Liver (tissue), 7 donors: ENCODE measurements at regions not wholly inside any gene's neighbourhood (a gene's known extent, or its start where the extent isn't known, plus 50 kb on each side); places are given as distances from the start of the nearest gene placed in this dataset.

Experiments
- DNase-seq: peaks from one replicate; pipeline ENCODE4 v3.0.0-alpha.2; 2017; ENCODE audit warnings: low spot score
- H3K27ac ChIP-seq, 2 donors: one replicate each; pipeline ENCODE4 v1.7.0; 2013; ENCODE audit warnings: inconsistent platforms in 2 of 2, low read length in 2 of 2, control low read depth in 1 of 2, low read depth in 1 of 2, mild to moderate bottlenecking in 1 of 2
- H3K27me3 ChIP-seq, 4 donors: one replicate each; pipeline versions ENCODE4 v1.6.1 to v1.7.0; 2013; ENCODE audit warnings: low read length in 3 of 4, inconsistent platforms in 1 of 4, mild to moderate bottlenecking in 1 of 4, moderate library complexity in 1 of 4; ENCODE audit not compliant: control insufficient read depth in 4 of 4, insufficient read depth in 4 of 4
- H3K36me3 ChIP-seq, 4 donors: one replicate each; pipeline versions ENCODE4 v1.6.1 to v1.7.0; 2013; ENCODE audit warnings: low read length in 3 of 4, mild to moderate bottlenecking in 3 of 4, low read depth in 1 of 4, moderate library complexity in 1 of 4; ENCODE audit not compliant: control insufficient read depth in 4 of 4, insufficient read depth in 3 of 4
- H3K4me1 ChIP-seq, 4 donors: one replicate each; pipeline versions ENCODE4 v1.6.1 to v1.7.0; 2013; ENCODE audit warnings: low read length in 3 of 4, mild to moderate bottlenecking in 3 of 4, moderate library complexity in 1 of 4; ENCODE audit not compliant: control insufficient read depth in 4 of 4, insufficient read depth in 4 of 4
- H3K4me3 ChIP-seq, 3 donors: one replicate each; pipeline versions ENCODE4 v1.6.1 to v1.7.0; 2013; ENCODE audit warnings: low read length in 3 of 3, control low read depth in 1 of 3, low read depth in 1 of 3, mild to moderate bottlenecking in 1 of 3
- H3K9ac ChIP-seq, 2 donors: one replicate each; pipeline ENCODE4 v1.7.0; 2013; ENCODE audit warnings: low read length in 2 of 2, mild to moderate bottlenecking in 2 of 2, moderate library complexity in 2 of 2, control low read depth in 1 of 2, low read depth in 1 of 2
- H3K9me3 ChIP-seq, 4 donors: one replicate each; pipeline versions ENCODE4 v1.6.1 to v1.7.0; 2013; ENCODE audit warnings: low read length in 3 of 4; ENCODE audit not compliant: control insufficient read depth in 4 of 4
- ATF3 ChIP-seq: IDR thresholded peaks from 2 replicates; pipeline ENCODE4 v1.6.1; 2016; ENCODE audit warnings: antibody characterized with exemption
- EGR1 ChIP-seq, 2 donors: IDR thresholded peaks; 2 replicates each; pipeline ENCODE4 v1.6.1; 2016 to 2018; ENCODE audit warnings: antibody characterized with exemption in 2 of 2, low read depth in 2 of 2
- FOXA1 ChIP-seq: IDR thresholded peaks from 2 replicates; pipeline ENCODE4 v1.6.1; 2016; ENCODE audit warnings: antibody characterized with exemption
- FOXA2 ChIP-seq: IDR thresholded peaks from 2 replicates; pipeline ENCODE4 v1.6.1; 2016; ENCODE audit warnings: antibody characterized with exemption
- HNF4A ChIP-seq, 2 donors: conservative IDR thresholded peaks; 2 replicates each; pipeline ENCODE4 v1.6.1; 2016; ENCODE audit warnings: antibody characterized with exemption in 2 of 2, mild to moderate bottlenecking in 2 of 2
- HNF4G ChIP-seq: IDR thresholded peaks from 2 replicates; pipeline ENCODE4 v1.6.1; 2016; ENCODE audit warnings: antibody characterized with exemption
- JUND ChIP-seq, 2 donors: IDR thresholded peaks; 2 replicates each; pipeline ENCODE4 v1.6.1; 2016; ENCODE audit warnings: antibody characterized with exemption in 2 of 2
- MAX ChIP-seq: IDR thresholded peaks from 2 replicates; pipeline ENCODE4 v1.6.1; 2016; ENCODE audit warnings: antibody characterized with exemption
- NR2F2 ChIP-seq: IDR thresholded peaks from 2 replicates; pipeline ENCODE4 v1.6.1; 2016; ENCODE audit warnings: antibody characterized with exemption
- REST ChIP-seq: IDR thresholded peaks from 2 replicates; pipeline ENCODE4 v1.6.1; 2016; ENCODE audit warnings: antibody characterized with exemption, mild to moderate bottlenecking
- RXRA ChIP-seq, 2 donors: IDR thresholded peaks; 2 replicates each; pipeline ENCODE4 v1.6.1; 2017 to 2018; ENCODE audit warnings: antibody characterized with exemption in 2 of 2, mild to moderate bottlenecking in 1 of 2
- SP1 ChIP-seq: IDR thresholded peaks from 2 replicates; pipeline ENCODE4 v1.6.1; 2018; ENCODE audit warnings: antibody characterized with exemption, mild to moderate bottlenecking
- TAF1 ChIP-seq: conservative IDR thresholded peaks from 2 replicates; pipeline ENCODE4 v1.6.1; 2016; ENCODE audit warnings: antibody characterized with exemption, mild to moderate bottlenecking
- YY1 ChIP-seq: IDR thresholded peaks from 2 replicates; pipeline ENCODE4 v1.6.1; 2016; ENCODE audit warnings: antibody characterized with exemption, mild to moderate bottlenecking
- ZBTB33 ChIP-seq: IDR thresholded peaks from 2 replicates; pipeline ENCODE4 v1.6.1; 2016; ENCODE audit warnings: antibody characterized with exemption
- WGBS: extraction: QIAGEN DNeasy Blood & Tissue Kit; methylation state at CpG from one replicate; pipeline ENCODE4 v1.1.7; 2013; 5-methylcytosine and 5-hydroxymethylcytosine counted together
- donor health status: healthy.
- donor health status: healthy.
- donor health status: healthy.
- donor health status: healthy.

- no peak overlapping the region for H3K27ac ChIP-seq
- no peak overlapping the region for H3K9ac ChIP-seq
- DNase-seq = no peak
- no peaks in the 10 kb centered on the region for H3K36me3 ChIP-seq
- H3K4me3 ChIP-seq = no peak overlapping the region
- H3K4me1 ChIP-seq = no peaks in the 10 kb centered on the region
- TF ChIP-seq HNF4G (no peak), NR2F2 (no peak), HNF4A (conservative IDR thresholded peaks at IDR 0.05) (no peak), YY1 (no peak), EGR1 (IDR thresholded peaks at IDR 0.05; ENCODE audit: low read depth in 2 of 2) (no peak), FOXA1 (no peak)
- H3K27me3 ChIP-seq = no peaks in the 10 kb centered on the region
- WGBS = 84% methylated on average over 6 of the region's 6 CpGs
- H3K9me3 ChIP-seq = no peaks in the 10 kb centered on the region
Observed at GRCh38 chr14:51573607-51574006, 78.1 kb upstream of the FRMD6 start.

DNA sequence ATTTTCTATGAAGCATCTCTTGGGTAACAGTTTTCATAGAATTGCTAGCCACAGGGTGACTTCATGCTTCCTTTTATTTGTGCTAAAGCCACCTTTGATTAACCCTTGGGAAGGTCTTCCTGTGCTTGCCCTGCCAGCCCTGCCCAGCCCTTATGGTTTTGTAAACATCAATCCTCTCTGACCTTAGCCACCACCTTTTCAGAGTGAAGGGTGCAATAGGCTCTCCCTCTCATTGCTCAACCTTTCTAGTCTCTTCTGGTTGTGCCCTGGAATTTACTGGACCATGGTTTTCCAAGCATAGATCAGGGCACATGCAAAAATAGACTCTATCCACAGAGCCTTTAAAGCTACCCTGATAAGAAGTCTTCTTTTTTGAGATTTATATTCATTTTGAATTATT lies 77.7 kb upstream of the FRMD6 start:
- H3K36me3 ChIP-seq = no peaks in the 10 kb centered on the region
- no peaks in the 10 kb centered on the region for H3K4me1 ChIP-seq
- no peaks in the 10 kb centered on the region for H3K9me3 ChIP-seq
- H3K27ac ChIP-seq = no peak overlapping the region
- DNase-seq = no peak
- H3K4me3 ChIP-seq = no peak overlapping the region
- H3K27me3 ChIP-seq = no peaks in the 10 kb centered on the region
- no peak for TF ChIP-seq SP1
- no peak for TF ChIP-seq TAF1
- no peak for TF ChIP-seq JUND (IDR thresholded peaks at IDR 0.05)
- TF ChIP-seq ATF3 = no peak
- TF ChIP-seq HNF4A (conservative IDR thresholded peaks at IDR 0.05) = no peak
- no peak for TF ChIP-seq ZBTB33
- no peak for TF ChIP-seq FOXA2
- TF ChIP-seq REST = no peak
- TF ChIP-seq FOXA1 = no peak
- no peak for TF ChIP-seq MAX
- TF ChIP-seq YY1 = no peak
- TF ChIP-seq RXRA (IDR thresholded peaks at IDR 0.05) = no peak
- H3K9ac ChIP-seq = no peak overlapping the region
